NB4 (cell line): ENCODE measurements at regions not wholly inside any gene's neighbourhood (a gene's known extent, or its start where the extent isn't known, plus 50 kb on each side); places are given as distances from the start of the nearest gene placed in this dataset.

Experiments used
- DNase-seq: peaks from one replicate; pipeline ENCODE4 v3.0.0; 2010; ENCODE audit warnings: low read depth
- H3K4me3 ChIP-seq: one replicate; pipeline ENCODE4 v1.5.1; 2011; ENCODE audit warnings: mild to moderate bottlenecking, low read depth, low read length, moderate library complexity
- CTCF ChIP-seq: IDR thresholded peaks from one replicate; pipeline ENCODE4 v1.5.1; 2012; ENCODE audit warnings: low read depth, low read length
- MAX ChIP-seq: IDR thresholded peaks from 2 replicates; pipeline ENCODE4 v1.6.1; 2011; ENCODE audit warnings: low read depth, low read length
- MYC ChIP-seq: IDR thresholded peaks from 2 replicates; pipeline ENCODE4 v1.6.1; 2011; ENCODE audit warnings: low read depth, low read length
- POLR2A ChIP-seq: IDR thresholded peaks from 2 replicates; pipeline ENCODE4 v1.6.1; 2011; ENCODE audit warnings: mild to moderate bottlenecking; ENCODE audit not compliant: insufficient read length; ENCODE audit errors: extremely low read depth

GRCh38 chr6:169165561-169166300, 87.9 kb downstream of the THBS2 start:
- no peak for DNase-seq
- TF ChIP-seq MAX: no peak
- TF ChIP-seq POLR2A: no peak
- TF ChIP-seq CTCF: no peak
- no peak for TF ChIP-seq MYC
- no peak overlapping the region for H3K4me3 ChIP-seq

- H3K4me3 ChIP-seq: no peak overlapping the region
- no peak for DNase-seq
- no peak for TF ChIP-seq MYC
- TF ChIP-seq POLR2A: no peak
- no peak for TF ChIP-seq CTCF
- no peak for TF ChIP-seq MAX
Observed at GRCh38 chr6:169164986-169165385, 88.7 kb downstream of the THBS2 start.

- TF ChIP-seq CTCF (no peak), MYC (no peak), POLR2A (no peak), MAX (no peak)
- DNase-seq: peak; percentile 33
- no peak overlapping the region for H3K4me3 ChIP-seq
Observed at GRCh38 chr6:169164451-169164850, 89.2 kb downstream of the THBS2 start.

GRCh38 chr6:169163411-169163901, 90.2 kb downstream of the THBS2 start:
- H3K4me3 ChIP-seq: no peak overlapping the region
- TF ChIP-seq POLR2A (no peak), MAX (no peak), CTCF (no peak), MYC (no peak)
- peak; percentile 70 for DNase-seq

- DNase-seq: peak; percentile 60
- TF ChIP-seq MAX (no peak), MYC (no peak), CTCF (no peak), POLR2A (no peak)
- no peak overlapping the region for H3K4me3 ChIP-seq
Observed at GRCh38 chr6:169162752-169163407, 90.8 kb downstream of the THBS2 start.
